Endothelial cell of umbilical vein (primary cell): ENCODE measurements at regions not wholly inside any gene's neighbourhood (a gene's known extent, or its start where the extent isn't known, plus 50 kb on each side); places are given as distances from the start of the nearest gene placed in this dataset.

ENCODE experiments used
- BruUV-seq: library from RNA; stranded (reverse); fragments of 400-500 nt; replicated peaks from 2 replicates; lab custom pipeline; 2021; lab: Mats Ljungman, UMichigan
- CTCF ChIA-PET: fragments of 300-600, 350-600 bp; sonication (Branson Sonifier 250); formaldehyde crosslinking; loops from one replicate; lab custom pipeline; 2021; ENCODE audit warnings: antibody characterized with exemption, inconsistent platforms; lab: Charles Lee
- POLR2A ChIA-PET: fragments of 300-600, 350-600 bp; sonication (Branson Sonifier 250); formaldehyde crosslinking; loops from one replicate; lab custom pipeline; 2021; ENCODE audit warnings: antibody characterized with exemption, inconsistent platforms; lab: Charles Lee
- DNase-seq: peaks from one replicate; pipeline ENCODE4 v3.0.0-alpha.2; 2011; ENCODE audit warnings: low read depth, low spot score
- FAIRE-seq: peaks from 2 replicates; lab custom pipeline; 2011; peaks lifted over from hg19 to GRCh38; lab: Jason Lieb, UNC
- H2AFZ ChIP-seq: 2 replicates; pipeline ENCODE4 v1.6.0; 2012; ENCODE audit warnings: low read depth, low read length, control low read depth, inconsistent platforms
- H3K27ac ChIP-seq: 2 replicates; pipeline ENCODE4 v1.5.1; 2011; ENCODE audit warnings: low read depth, mild to moderate bottlenecking, control low read depth, low read length, moderate library complexity; ENCODE audit not compliant: insufficient read depth
- H3K27me3 ChIP-seq, 2 experiments: 2 replicates each; pipeline versions ENCODE4 v1.6.0 to v1.6.1; 2011; ENCODE audit warnings: low read length in 2 of 2, mixed read lengths in 1 of 2; ENCODE audit not compliant: control insufficient read depth in 2 of 2, insufficient read depth in 2 of 2
- H3K36me3 ChIP-seq, 2 experiments: 2 replicates in 1 of 2; 3 replicates in 1 of 2; pipeline ENCODE4 v1.5.1; 2011; ENCODE audit warnings: low read length in 2 of 2, mild to moderate bottlenecking in 1 of 2, moderate library complexity in 1 of 2; ENCODE audit not compliant: control insufficient read depth in 2 of 2, insufficient read depth in 2 of 2; ENCODE audit errors: extremely low read depth in 1 of 2
- H3K4me1 ChIP-seq: 3 replicates; pipeline ENCODE4 v1.5.1; 2011; ENCODE audit warnings: mild to moderate bottlenecking, low read length; ENCODE audit not compliant: control insufficient read depth, insufficient read depth; ENCODE audit errors: extremely low read depth
- H3K4me2 ChIP-seq: 2 replicates; pipeline ENCODE4 v1.6.1; 2011; ENCODE audit warnings: low read length, control low read depth, mixed read lengths; ENCODE audit not compliant: insufficient read depth
- H3K4me3 ChIP-seq, 3 experiments: fragments of 200-600 bp in 1 of 3; sonication (generic), shearing (Covaris generic) in 1 of 3; replicated peaks in 1 of 3; 2 replicates each; pipeline ENCODE4 v1.5.1; 2011 to 2016; ENCODE audit warnings: control low read depth in 3 of 3, low read length in 3 of 3, mild to moderate bottlenecking in 2 of 3, inconsistent platforms in 1 of 3, low read depth in 1 of 3, moderate library complexity in 1 of 3; ENCODE audit not compliant: insufficient read depth in 1 of 3
- H3K79me2 ChIP-seq: 2 replicates; pipeline ENCODE4 v1.6.0; 2012; ENCODE audit warnings: low read length, inconsistent platforms; ENCODE audit not compliant: control insufficient read depth, insufficient read depth
- H3K9ac ChIP-seq: replicated peaks from 2 replicates; pipeline ENCODE3; 2011; ENCODE audit warnings: low read length, control low read depth; ENCODE audit not compliant: insufficient read depth; ENCODE audit errors: extremely low read depth
- H3K9me1 ChIP-seq: replicated peaks from 3 replicates; pipeline ENCODE4 v1.6.0; 2011; ENCODE audit warnings: mild to moderate bottlenecking, low read length; ENCODE audit not compliant: control insufficient read depth, insufficient read depth; ENCODE audit errors: extremely low read depth
- H3K9me3 ChIP-seq: replicated peaks from 2 replicates; pipeline ENCODE4 v1.5.1; 2012; ENCODE audit warnings: low read length, inconsistent platforms; ENCODE audit not compliant: control insufficient read depth, insufficient read depth
- H4K20me1 ChIP-seq: replicated peaks from 2 replicates; pipeline ENCODE3; 2011; ENCODE audit warnings: mild to moderate bottlenecking, low read length; ENCODE audit not compliant: control insufficient read depth, insufficient read depth; ENCODE audit errors: extremely low read depth
- CTCF ChIP-seq, 2 donors: IDR thresholded peaks; 1 replicate in 1 of 2; 2 replicates in 1 of 2; pipeline ENCODE4 v1.5.1; 2011; ENCODE audit warnings: low read length in 2 of 2, mild to moderate bottlenecking in 2 of 2, moderate library complexity in 2 of 2, control low read depth in 1 of 2, inconsistent platforms in 1 of 2, low read depth in 1 of 2; ENCODE audit not compliant: insufficient read depth in 1 of 2; ENCODE audit errors: extremely low read depth in 1 of 2
- EZH2 ChIP-seq: IDR thresholded peaks from 2 replicates; pipeline ENCODE4 v1.6.1; 2012; ENCODE audit warnings: borderline replicate concordance, low read depth, mild to moderate bottlenecking, moderate library complexity, low read length, inconsistent platforms; ENCODE audit not compliant: severe bottlenecking
- FOS ChIP-seq: IDR thresholded peaks from 2 replicates; pipeline ENCODE4 v1.6.1; 2011; ENCODE audit warnings: mild to moderate bottlenecking, low read length, moderate library complexity, borderline replicate concordance; ENCODE audit not compliant: insufficient read depth
- GATA2 ChIP-seq: IDR thresholded peaks from 2 replicates; pipeline ENCODE4 v1.7.0; 2011; ENCODE audit warnings: low read depth, mild to moderate bottlenecking, moderate library complexity, mixed read lengths, low read length; ENCODE audit not compliant: insufficient read length, insufficient read depth
- JUN ChIP-seq: IDR thresholded peaks from 2 replicates; pipeline ENCODE4 v1.6.1; 2011; ENCODE audit warnings: borderline replicate concordance, low read depth; ENCODE audit not compliant: insufficient read length, insufficient read depth
- MAX ChIP-seq: IDR thresholded peaks from 2 replicates; pipeline ENCODE4 v1.6.1; 2011; ENCODE audit not compliant: insufficient read depth, insufficient read length
- MYC ChIP-seq: IDR thresholded peaks from one replicate; pipeline ENCODE4 v1.6.1; 2011; ENCODE audit warnings: mild to moderate bottlenecking, low read depth, low read length
- POLR2A ChIP-seq: IDR thresholded peaks from 2 replicates; pipeline ENCODE4 v1.6.1; 2012; ENCODE audit warnings: low read depth, mild to moderate bottlenecking, control low read depth, low read length
- POLR2AphosphoS5 ChIP-seq: IDR thresholded peaks from 2 replicates; pipeline ENCODE4 v1.6.1; 2012; ENCODE audit warnings: low read depth, mild to moderate bottlenecking, control low read depth, low read length, moderate library complexity; ENCODE audit not compliant: insufficient read depth
- dilution Hi-C: fragments of 300-500 bp; cut with MboI; formaldehyde crosslinking; loops from one replicate; pipeline ENCODE4 v1.15.0; 2019; ENCODE audit warnings: low sequenced_read_pairs; ENCODE audit not compliant: extremely low pct_ligation_motif_present
- intact Hi-C: fragments of 100-400 bp; cut with micrococcal nuclease; formaldehyde crosslinking; loops from one replicate; pipeline ENCODE4 v1.10.0; 2022

- H3K9me3 ChIP-seq, result peaks cover 3% of the 10 kb centered on the region
- no peaks in the 10 kb centered on the region for H4K20me1 ChIP-seq
- no peak for DNase-seq
- no peaks in the 10 kb centered on the region for H3K36me3 ChIP-seq
- intact Hi-C loops (no loop called here), dilution Hi-C loops (no loop called here)
- ChIA-PET CTCF (no interaction called here), POLR2A (no interaction called here)
- no peaks in the 10 kb centered on the region for H3K4me1 ChIP-seq
- H2AFZ ChIP-seq, result no peak overlapping the region
- H3K4me2 ChIP-seq, result no peak overlapping the region
- H3K27me3 ChIP-seq, result no peaks in the 10 kb centered on the region
- TF ChIP-seq POLR2AphosphoS5, result no peak
- no peak for TF ChIP-seq POLR2A
- TF ChIP-seq CTCF (IDR thresholded peaks at IDR 0.05; ENCODE audit: extremely low read depth in 1 of 2, insufficient read depth in 1 of 2, low read depth in 1 of 2, low read length in 2 of 2), result no peak
- no peak for TF ChIP-seq MAX
- TF ChIP-seq JUN, result no peak
- TF ChIP-seq MYC, result no peak
- no peak for TF ChIP-seq GATA2
- TF ChIP-seq FOS, result no peak
- no peak for TF ChIP-seq EZH2
- H3K9ac ChIP-seq, result no peak overlapping the region
- H3K9me1 ChIP-seq, result no peaks in the 10 kb centered on the region
- BruUV-seq, result no TSS peak
- FAIRE-seq, result no peak
- H3K4me3 ChIP-seq, result no peak overlapping the region
- H3K27ac ChIP-seq, result no peak overlapping the region
- H3K79me2 ChIP-seq, result no peaks in the 10 kb centered on the region
Observed at GRCh38 chr5:63674881-63675280, 287.4 kb downstream of the HTR1A start.
